HEK293 (cell line): ENCODE measurements at regions not wholly inside any gene's neighbourhood (a gene's known extent, or its start where the extent isn't known, plus 50 kb on each side); places are given as distances from the start of the nearest gene placed in this dataset.

Experiments used
- CTCF ChIA-PET: fragments of 350-600 bp; formaldehyde crosslinking; extraction: SDS; loops from one replicate; lab custom pipeline; 2021; ENCODE audit warnings: antibody characterized with exemption; lab: Yijun Ruan, JAX
- POLR2A ChIA-PET: fragments of 300-600 bp; formaldehyde crosslinking; extraction: SDS; loops from one replicate; lab custom pipeline; 2020; ENCODE audit warnings: antibody characterized with exemption, inconsistent platforms; lab: Yijun Ruan, JAX
- H3K27ac ChIP-seq: fragments of 200-500 bp; sonication (Bioruptor generic); 2 replicates; pipeline ENCODE4 v1.5.1; 2014; ENCODE audit warnings: low read depth, low read length, control low read depth, inconsistent platforms; ENCODE audit errors: extremely low read depth
- H3K36me3 ChIP-seq, 2 experiments: fragments of 200-500 bp in 1 of 2; sonication (Bioruptor generic) in 1 of 2; 1 replicate in 1 of 2; 2 replicates in 1 of 2; pipeline ENCODE4 v1.5.1; 2014 to 2017; ENCODE audit warnings: inconsistent platforms in 2 of 2, low read length in 2 of 2; ENCODE audit not compliant: control insufficient read depth in 2 of 2, insufficient read depth in 1 of 2
- H3K4me1 ChIP-seq: fragments of 200-500 bp; sonication (Bioruptor generic); 2 replicates; pipeline ENCODE4 v1.5.1; 2014; ENCODE audit warnings: mild to moderate bottlenecking, low read length, inconsistent platforms; ENCODE audit not compliant: control insufficient read depth, insufficient read depth
- H3K4me3 ChIP-seq: 2 replicates; pipeline ENCODE4 v1.5.1; 2011; ENCODE audit warnings: low read depth, mild to moderate bottlenecking, control low read depth, low read length, moderate library complexity
- H3K9me3 ChIP-seq: fragments of 200-500 bp; sonication (Bioruptor generic); 2 replicates; pipeline ENCODE4 v1.5.1; 2014; ENCODE audit warnings: low read depth, low read length, inconsistent platforms; ENCODE audit not compliant: control insufficient read depth, insufficient read depth
- BCL11A ChIP-seq: fragments of 450-650 bp; formaldehyde crosslinking; IDR thresholded peaks from 2 replicates; pipeline ENCODE4 v1.5.1; 2016; ENCODE audit warnings: low read depth, missing biosample characterization, missing genetic modification characterization
- HIC1 ChIP-seq: fragments of 450-650 bp; formaldehyde crosslinking; IDR thresholded peaks from 2 replicates; pipeline ENCODE4 v1.5.1; 2016; ENCODE audit warnings: missing biosample characterization, missing genetic modification characterization
- IKZF3 ChIP-seq: fragments of 450-650 bp; IDR thresholded peaks from 2 replicates; pipeline ENCODE4 v1.5.0; 2018; ENCODE audit warnings: missing biosample characterization, mild to moderate bottlenecking, missing genetic modification characterization, moderate library complexity
- KLF1 ChIP-seq: fragments of 450-650 bp; formaldehyde crosslinking; IDR thresholded peaks from 2 replicates; pipeline ENCODE4 v1.5.1; 2016; ENCODE audit warnings: missing biosample characterization, missing genetic modification characterization
- KLF7 ChIP-seq: fragments of 450-650 bp; formaldehyde crosslinking; IDR thresholded peaks from 2 replicates; pipeline ENCODE4 v1.5.1; 2016; ENCODE audit warnings: missing biosample characterization, missing genetic modification characterization, borderline replicate concordance
- KLF8 ChIP-seq: fragments of 450-650 bp; formaldehyde crosslinking; IDR thresholded peaks from 2 replicates; pipeline ENCODE4 v1.5.1; 2016; ENCODE audit warnings: missing biosample characterization, missing genetic modification characterization
- RBAK ChIP-seq: fragments of 450-650 bp; formaldehyde crosslinking; IDR thresholded peaks from 2 replicates; pipeline ENCODE4 v1.5.1; 2016; ENCODE audit warnings: missing biosample characterization, missing genetic modification characterization
- REPIN1 ChIP-seq: fragments of 450-650 bp; formaldehyde crosslinking; IDR thresholded peaks from 2 replicates; pipeline ENCODE4 v1.5.1; 2017; ENCODE audit warnings: missing biosample characterization, missing genetic modification characterization, low read depth
- ZBTB8A ChIP-seq: fragments of 450-650 bp; formaldehyde crosslinking; IDR thresholded peaks from 2 replicates; pipeline ENCODE4 v1.5.1; 2016; ENCODE audit warnings: missing biosample characterization, missing genetic modification characterization
- ZNF132 ChIP-seq: fragments of 450-650 bp; formaldehyde crosslinking; IDR thresholded peaks from 2 replicates; pipeline ENCODE4 v1.5.1; 2017; ENCODE audit warnings: missing biosample characterization, missing genetic modification characterization, borderline replicate concordance
- ZNF140 ChIP-seq: fragments of 450-650 bp; formaldehyde crosslinking; IDR thresholded peaks from 2 replicates; pipeline ENCODE4 v1.5.1; 2016; ENCODE audit warnings: missing biosample characterization, missing genetic modification characterization
- ZNF148 ChIP-seq: fragments of 450-650 bp; formaldehyde crosslinking; IDR thresholded peaks from 2 replicates; pipeline ENCODE4 v1.5.0; 2017; ENCODE audit warnings: missing biosample characterization, missing genetic modification characterization, borderline replicate concordance
- ZNF169 ChIP-seq: fragments of 450-650 bp; formaldehyde crosslinking; IDR thresholded peaks from 2 replicates; pipeline ENCODE4 v1.5.1; 2016; ENCODE audit warnings: missing biosample characterization, missing genetic modification characterization
- ZNF214 ChIP-seq: fragments of 450-650 bp; formaldehyde crosslinking; IDR thresholded peaks from 2 replicates; pipeline ENCODE4 v1.5.1; 2017; ENCODE audit warnings: missing biosample characterization, mild to moderate bottlenecking, missing genetic modification characterization, borderline replicate concordance
- ZNF23 ChIP-seq: fragments of 450-650 bp; formaldehyde crosslinking; IDR thresholded peaks from 2 replicates; pipeline ENCODE4 v1.5.1; 2016; ENCODE audit warnings: missing biosample characterization, missing genetic modification characterization, borderline replicate concordance
- ZNF274 ChIP-seq, 2 experiments: fragments of 200-500 bp in 1 of 2; fragments of 450-650 bp in 1 of 2; sonication (Bioruptor generic) in 1 of 2; formaldehyde crosslinking in 1 of 2; IDR thresholded peaks; 2 replicates each; pipeline versions ENCODE4 v1.5.1 to v1.6.1; 2014 to 2016; ENCODE audit warnings: borderline replicate concordance in 1 of 2, inconsistent platforms in 1 of 2, low read length in 1 of 2, missing biosample characterization in 1 of 2, missing genetic modification characterization in 1 of 2
- ZNF324 ChIP-seq: fragments of 450-650 bp; formaldehyde crosslinking; IDR thresholded peaks from 2 replicates; pipeline ENCODE4 v1.5.1; 2016; ENCODE audit warnings: missing biosample characterization, missing genetic modification characterization
- ZNF521 ChIP-seq: fragments of 450-650 bp; formaldehyde crosslinking; IDR thresholded peaks from 2 replicates; pipeline ENCODE4 v1.5.1; 2017; ENCODE audit warnings: missing biosample characterization, mild to moderate bottlenecking, missing genetic modification characterization
- ZNF626 ChIP-seq: fragments of 450-650 bp; sonication (Bioruptor Pico); formaldehyde crosslinking; IDR thresholded peaks from 2 replicates; pipeline ENCODE4 v1.5.1; 2018; ENCODE audit warnings: missing biosample characterization, missing genetic modification characterization, inconsistent platforms

- Histone ChIP-seq H3K36me3 (no peaks in the 10 kb centered on the region), H3K4me3 (no peak overlapping the region)
- TF ChIP-seq ZNF274 (IDR thresholded peaks at IDR 0.05; ENCODE audit: low read length) (no peak), ZNF274 (tag by site-specific recombination; IDR thresholded peaks at IDR 0.05; ENCODE audit: borderline replicate concordance) (no peak), ZNF132 (no peak), KLF7 (tag by site-specific recombination) (no peak)
- TF ChIP-seq, all 188 proteins: peak for 0
- CTCF ChIA-PET: no interaction called here
- H3K9me3 ChIP-seq: no peaks in the 10 kb centered on the region
- no peaks in the 10 kb centered on the region for H3K4me1 ChIP-seq
- POLR2A ChIA-PET: no interaction called here
- H3K27ac ChIP-seq: no peak overlapping the region
These were observed 724.1 kb upstream of the MEF2C start for GRCh38 chr5:89606939-89607534.

GRCh38 chr5:89604342-89604741 is 721.4 kb upstream of the MEF2C start:
- H3K9me3 ChIP-seq: no peaks in the 10 kb centered on the region
- TF ChIP-seq ZNF521 (no peak), KLF8 (tag by site-specific recombination) (no peak), ZNF324 (tag by site-specific recombination) (no peak), ZNF140 (no peak), ZNF626 (tag by site-specific recombination) (no peak), RBAK (tag by site-specific recombination) (no peak), REPIN1 (tag by site-specific recombination) (no peak), ZNF169 (tag by site-specific recombination) (no peak), IKZF3 (no peak), ZNF214 (tag by site-specific recombination) (no peak), ZNF23 (tag by site-specific recombination) (no peak), HIC1 (tag by site-specific recombination) (no peak), ZBTB8A (tag by site-specific recombination) (no peak), KLF1 (tag by site-specific recombination) (no peak), BCL11A (tag by site-specific recombination) (no peak), ZNF148 (tag by site-specific recombination) (no peak)
- TF ChIP-seq, all 188 proteins: peak for 0
- Histone ChIP-seq H3K36me3 (no peaks in the 10 kb centered on the region), H3K27ac (no peak overlapping the region), H3K4me1 (no peaks in the 10 kb centered on the region), H3K4me3 (no peak overlapping the region)
- CTCF ChIA-PET: no interaction called here
- POLR2A ChIA-PET: no interaction called here
